Ishikawa (cell line): ENCODE measurements at regions not wholly inside any gene's neighbourhood (a gene's known extent, or its start where the extent isn't known, plus 50 kb on each side); places are given as distances from the start of the nearest gene placed in this dataset.
A peak's percentile ranks its signal among the peaks of the same experiment; 100 is the strongest.

Experiments
- CEBPB ChIP-seq: IDR thresholded peaks from 2 replicates; pipeline ENCODE4 v1.6.1; 2012
- CREB1 ChIP-seq: IDR thresholded peaks from 2 replicates; pipeline ENCODE4 v1.6.1; 2012; ENCODE audit warnings: low read depth
- EGR1 ChIP-seq: IDR thresholded peaks from 2 replicates; pipeline ENCODE4 v1.6.1; 2012
- EP300 ChIP-seq: IDR thresholded peaks from 2 replicates; pipeline ENCODE4 v1.6.1; 2012; ENCODE audit warnings: borderline replicate concordance
- FOXM1 ChIP-seq: IDR thresholded peaks from 2 replicates; pipeline ENCODE4 v1.6.1; 2012; ENCODE audit warnings: low read depth, borderline replicate concordance
- MAX ChIP-seq: IDR thresholded peaks from 2 replicates; pipeline ENCODE4 v1.6.1; 2012
- NFIC ChIP-seq: IDR thresholded peaks from 2 replicates; pipeline ENCODE4 v1.6.1; 2012
- RAD21 ChIP-seq: IDR thresholded peaks from 2 replicates; pipeline ENCODE4 v1.6.1; 2012; ENCODE audit warnings: low read depth
- REST ChIP-seq: IDR thresholded peaks from 2 replicates; pipeline ENCODE4 v1.6.1; 2012; ENCODE audit warnings: low read depth, mild to moderate bottlenecking
- TAF1 ChIP-seq: IDR thresholded peaks from 2 replicates; pipeline ENCODE4 v1.6.1; 2012; ENCODE audit warnings: low read depth, mild to moderate bottlenecking
- TCF12 ChIP-seq: IDR thresholded peaks from 2 replicates; pipeline ENCODE4 v1.6.1; 2012; ENCODE audit warnings: low read depth
- TEAD4 ChIP-seq: IDR thresholded peaks from 2 replicates; pipeline ENCODE4 v1.6.1; 2012
- YY1 ChIP-seq: IDR thresholded peaks from 2 replicates; pipeline ENCODE4 v1.6.1; 2012; ENCODE audit warnings: low read depth
- ZBTB7A ChIP-seq: IDR thresholded peaks from 2 replicates; pipeline ENCODE4 v1.6.1; 2012; ENCODE audit warnings: low read depth
- TF ChIP-seq, protein P1 (sequence below): IDR thresholded peaks from 2 replicates; pipeline ENCODE4 v1.6.1; 2012

DNA sequence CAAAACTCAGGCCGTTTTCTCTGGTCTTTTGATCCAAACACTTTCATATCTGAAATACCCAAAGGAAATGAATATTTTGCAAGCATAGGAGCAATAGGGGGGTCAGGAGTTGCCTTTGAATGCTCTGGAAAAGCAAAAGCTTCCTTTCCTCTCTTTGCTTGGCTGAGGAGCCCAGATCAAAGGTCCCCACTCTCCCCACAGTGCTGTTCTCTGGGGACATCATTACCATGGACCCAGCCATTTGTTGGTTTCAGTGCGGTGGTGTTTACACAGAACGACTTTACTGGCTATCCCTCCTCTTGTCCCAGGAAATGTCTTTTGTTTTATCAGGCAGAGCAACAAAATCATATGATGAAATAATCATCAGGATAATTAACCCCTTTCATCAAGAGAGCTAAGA lies 1089.1 kb downstream of the TBC1D22A start:
- no peak for TF ChIP-seq TEAD4

DNA sequence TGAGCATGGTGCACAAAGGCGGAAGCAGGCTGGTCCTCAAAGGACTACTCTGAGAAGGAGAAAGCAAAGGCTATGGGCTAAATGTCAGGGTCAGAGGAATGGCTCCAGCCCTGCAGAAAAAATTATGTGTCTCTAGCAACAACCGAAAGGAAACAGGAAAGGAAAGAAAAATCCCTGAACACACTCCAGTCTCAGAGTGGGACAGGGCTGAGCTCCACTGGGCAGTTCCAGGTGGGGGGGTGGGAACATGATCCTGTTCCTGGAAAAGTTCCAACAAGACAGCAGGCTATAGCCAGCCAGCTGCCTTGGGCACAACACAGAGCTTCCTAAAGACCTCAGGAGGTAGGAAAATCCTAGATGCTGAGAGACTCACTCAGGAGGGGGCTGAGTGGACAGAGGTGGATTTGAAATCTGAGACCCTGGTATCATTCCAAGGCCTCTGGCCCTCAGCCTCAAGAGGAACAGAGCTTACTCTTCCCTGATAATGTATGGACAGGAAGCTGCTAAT lies 1088.2 kb downstream of the TBC1D22A start:
- TF ChIP-seq TEAD4 = peak; percentile 50; the same call in 1 of the 2 replicates
- peak; percentile 92 for TF ChIP-seq NFIC
- no peak for TF ChIP-seq RAD21
- TF ChIP-seq TCF12 = peak; percentile 83; the same call in 1 of the 2 replicates
- 0 out of 2 replicates have a peak, but pooled peaks have one; percentile 28 for TF ChIP-seq FOXM1
- peak; percentile 41; the same call in 1 of the 2 replicates for TF ChIP-seq MAX
- TF ChIP-seq EP300 = peak; percentile 76; the same call in 1 of the 2 replicates
- no peak for TF ChIP-seq CEBPB
- TF ChIP-seq ZBTB7A = no peak

- TF ChIP-seq EGR1 (no peak), TAF1 (no peak), REST (no peak), TEAD4 (no peak), ZBTB7A (no peak), FOXM1 (no peak), TCF12 (no peak), MAX (no peak), YY1 (no peak), CEBPB (no peak), NFIC (no peak), EP300 (no peak), CREB1 (no peak)
- TF ChIP-seq, protein P1, sequence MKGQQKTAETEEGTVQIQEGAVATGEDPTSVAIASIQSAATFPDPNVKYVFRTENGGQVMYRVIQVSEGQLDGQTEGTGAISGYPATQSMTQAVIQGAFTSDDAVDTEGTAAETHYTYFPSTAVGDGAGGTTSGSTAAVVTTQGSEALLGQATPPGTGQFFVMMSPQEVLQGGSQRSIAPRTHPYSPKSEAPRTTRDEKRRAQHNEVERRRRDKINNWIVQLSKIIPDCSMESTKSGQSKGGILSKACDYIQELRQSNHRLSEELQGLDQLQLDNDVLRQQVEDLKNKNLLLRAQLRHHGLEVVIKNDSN = no peak
Observed at GRCh38 chr22:47849576-47849975, 1087.1 kb downstream of the TBC1D22A start.

GRCh38 chr22:47848184-47848920 lies 1085.9 kb downstream of the TBC1D22A start:
- TF ChIP-seq FOXM1 = no peak
- no peak for TF ChIP-seq REST
- no peak for TF ChIP-seq MAX
- no peak for TF ChIP-seq TCF12
- no peak for TF ChIP-seq ZBTB7A
- TF ChIP-seq RAD21 = no peak
- no peak for TF ChIP-seq NFIC
- TF ChIP-seq, protein P1 = no peak
- TF ChIP-seq EGR1 = no peak
- TF ChIP-seq TEAD4 = no peak
- no peak for TF ChIP-seq YY1
- TF ChIP-seq TAF1 = no peak
- TF ChIP-seq CREB1 = no peak
- no peak for TF ChIP-seq CEBPB
- TF ChIP-seq EP300 = no peak

DNA sequence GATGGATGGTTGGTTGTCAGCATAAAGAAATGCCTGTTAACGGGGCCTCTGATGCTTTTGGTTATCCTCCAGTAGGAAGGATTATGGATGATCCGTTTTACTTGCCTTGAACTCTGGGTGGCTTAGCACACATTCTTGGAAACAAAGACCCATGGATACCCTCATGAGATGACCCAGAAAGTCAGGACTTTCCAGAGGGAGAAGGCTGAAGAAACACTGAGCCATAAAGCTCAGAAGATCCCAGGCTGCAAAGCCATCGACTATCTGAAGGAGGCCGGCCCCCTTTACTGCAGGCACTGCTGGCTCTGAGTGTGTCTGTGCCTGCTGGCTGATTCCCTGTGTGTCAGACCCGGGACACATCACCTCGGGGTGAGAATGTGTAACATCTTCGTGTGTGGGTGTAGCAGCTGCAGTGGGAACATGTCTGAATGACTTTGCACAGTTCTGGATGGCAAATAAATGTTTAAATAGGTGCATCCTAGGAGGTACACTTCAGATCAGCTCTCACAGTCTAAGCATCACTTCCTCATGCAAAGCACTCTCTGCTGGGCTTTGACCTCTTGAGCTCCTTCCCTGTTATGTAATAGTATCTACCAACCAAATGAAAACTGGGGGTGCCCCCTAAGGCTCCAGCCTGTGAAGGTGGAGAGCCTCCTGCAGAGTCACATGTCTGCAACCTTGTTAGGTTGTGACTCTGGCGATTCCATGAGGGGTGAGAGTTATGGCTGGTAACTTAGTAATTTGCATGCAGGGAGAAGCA lies 1084.9 kb downstream of the TBC1D22A start:
- TF ChIP-seq REST = no peak
- TF ChIP-seq, protein P1 = no peak
- TF ChIP-seq CEBPB = no peak
- no peak for TF ChIP-seq RAD21
- no peak for TF ChIP-seq TEAD4
- TF ChIP-seq EP300 = no peak
- no peak for TF ChIP-seq EGR1
- TF ChIP-seq TCF12 = no peak
- TF ChIP-seq TAF1 = no peak
- TF ChIP-seq MAX = no peak
- no peak for TF ChIP-seq CREB1
- no peak for TF ChIP-seq NFIC
- TF ChIP-seq YY1 = no peak
- no peak for TF ChIP-seq ZBTB7A
- TF ChIP-seq FOXM1 = no peak
